HFF-Myc (cell line): ENCODE measurements at regions not wholly inside any gene's neighbourhood (a gene's known extent, or its start where the extent isn't known, plus 50 kb on each side); places are given as distances from the start of the nearest gene placed in this dataset.

ENCODE experiments used
- DNase-seq: peaks from one replicate; pipeline ENCODE4 v3.0.0-alpha.2; 2011; ENCODE audit warnings: low read depth; ENCODE audit errors: extremely low read depth
- H3K4me3 ChIP-seq: replicated peaks from 2 replicates; pipeline ENCODE4 v1.5.1; 2011; ENCODE audit warnings: low read depth, mild to moderate bottlenecking, control low read depth, low read length
- CTCF ChIP-seq: IDR thresholded peaks from 2 replicates; pipeline ENCODE4 v1.5.1; 2012; ENCODE audit warnings: mild to moderate bottlenecking, low read depth, low read length, control low read depth; ENCODE audit errors: missing control alignments

DNA sequence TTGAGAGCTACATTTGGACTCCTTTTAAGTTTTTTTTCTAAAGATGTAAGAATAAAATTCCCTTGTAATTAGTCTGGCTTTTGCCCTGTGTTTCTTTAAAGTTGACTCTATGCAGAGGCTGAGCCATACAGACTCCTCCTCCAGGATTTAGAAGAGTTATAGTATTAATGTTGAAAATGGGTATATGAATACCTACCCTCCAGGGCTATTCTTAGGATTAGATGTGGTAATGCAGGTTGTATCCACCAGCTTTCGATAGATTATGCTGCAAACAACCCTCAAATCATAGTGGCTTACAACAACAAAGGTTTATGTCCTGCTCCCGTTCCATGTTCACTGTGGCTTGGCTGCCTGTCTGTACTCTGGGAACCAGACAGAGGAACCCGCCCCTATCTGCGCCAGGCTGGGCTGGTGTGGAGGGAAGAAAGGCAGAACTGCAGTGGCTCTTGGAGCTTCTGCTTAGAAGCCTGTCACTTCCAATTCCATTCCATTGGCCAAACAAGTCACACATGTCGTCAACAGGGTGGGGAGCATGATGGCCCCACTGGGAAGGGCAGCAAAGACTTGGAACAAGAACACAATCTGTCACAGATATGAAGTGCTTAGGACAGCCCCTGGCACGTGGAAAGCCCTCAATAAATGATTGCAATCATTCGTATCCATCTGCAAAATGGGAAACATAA, 290.8 kb downstream of the FOXO1 start:
- H3K4me3 ChIP-seq: no peak overlapping the region
- no peak for TF ChIP-seq CTCF
- DNase-seq: no peak

DNA sequence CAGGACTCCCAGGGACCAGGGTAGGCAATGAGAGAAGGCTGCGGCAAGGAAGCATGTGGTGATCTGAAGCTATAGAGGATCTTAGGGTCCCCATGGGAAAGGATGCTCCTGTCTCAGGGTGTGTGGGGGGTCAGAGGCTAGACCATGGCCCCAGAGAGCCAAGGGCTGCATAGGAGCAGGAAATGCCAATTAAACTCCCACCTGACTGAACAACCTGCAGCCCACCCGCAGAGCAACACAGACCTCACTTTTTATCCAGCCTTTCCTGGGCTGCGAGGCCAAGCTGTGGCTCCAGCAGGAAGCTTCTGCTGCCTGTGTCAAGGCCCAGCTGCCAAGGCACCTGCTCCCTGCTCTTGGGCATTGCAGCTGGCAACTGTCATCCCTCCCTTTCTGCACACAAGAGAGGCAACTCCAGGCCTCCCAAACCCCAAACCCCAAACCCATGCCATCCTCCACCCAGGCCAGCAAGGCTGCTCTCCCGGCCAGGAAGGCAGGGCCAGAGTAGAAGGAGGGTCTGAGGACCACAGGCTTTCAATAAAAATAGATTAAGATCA, 290.1 kb downstream of the FOXO1 start:
- TF ChIP-seq CTCF: no peak
- H3K4me3 ChIP-seq: no peak overlapping the region
- no peak for DNase-seq

DNA sequence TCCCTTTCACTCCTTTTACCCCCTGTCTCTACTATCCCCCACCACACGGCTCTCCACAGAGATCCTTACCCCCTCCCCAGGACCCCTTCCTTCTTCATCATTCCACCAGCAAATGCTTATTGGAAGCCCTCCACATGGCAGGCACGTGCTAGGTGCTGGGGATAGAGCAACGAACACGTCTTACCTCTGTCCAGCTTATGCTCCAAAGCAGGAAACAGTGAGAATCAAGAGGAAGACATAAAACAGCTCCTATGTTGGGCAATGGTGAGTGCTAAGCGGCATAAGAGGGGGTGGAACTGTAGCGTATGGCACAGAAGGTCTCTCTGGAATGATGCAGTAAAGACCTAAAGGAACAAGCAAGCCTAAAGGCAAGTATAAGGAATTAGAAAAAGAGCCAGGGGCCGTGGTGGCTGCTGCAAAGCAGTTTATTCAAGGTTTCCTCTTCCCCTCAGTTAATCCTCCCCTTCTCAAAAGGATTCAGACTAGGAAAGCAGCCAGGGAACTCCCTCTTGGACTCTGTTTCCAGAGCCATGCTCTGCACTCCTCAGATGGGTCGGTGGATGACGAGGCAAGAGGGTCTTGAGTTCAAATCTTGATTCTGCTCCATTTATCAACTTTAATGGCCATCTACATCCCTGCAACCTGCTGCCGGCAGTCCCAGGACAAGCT, 289.4 kb downstream of the FOXO1 start:
- DNase-seq: no peak
- H3K4me3 ChIP-seq: no peak overlapping the region
- TF ChIP-seq CTCF: no peak

GRCh38 chr13:40377783-40378182, 288.7 kb downstream of the FOXO1 start:
- DNase-seq: no peak
- TF ChIP-seq CTCF: no peak
- no peak overlapping the region for H3K4me3 ChIP-seq

GRCh38 chr13:40379196-40379595, 287.2 kb downstream of the FOXO1 start:
- no peak overlapping the region for H3K4me3 ChIP-seq
- TF ChIP-seq CTCF: no peak
- DNase-seq: no peak

GRCh38 chr13:40379794-40380578, 286.5 kb downstream of the FOXO1 start:
- DNase-seq: no peak

More at GRCh38 chr13:40379794-40380578, 286.5 kb downstream of the FOXO1 start:
- no peak overlapping the region for H3K4me3 ChIP-seq
- TF ChIP-seq CTCF: no peak
